OCI-M2 (cell line): ENCODE measurements at regions not wholly inside any gene's neighbourhood (a gene's known extent, or its start where the extent isn't known, plus 50 kb on each side); places are given as distances from the start of the nearest gene placed in this dataset.
"Not testable (repeated sequence)": the region's sequence is repeated elsewhere in the genome, so short reads cannot be mapped to it uniquely, and the experiment has no call there.

ENCODE experiments used
- DNase-seq: peaks from one replicate; lab custom pipeline; 2025; ENCODE audit not compliant: unreplicated experiment; lab: John Stamatoyannopoulos, UW

DNA sequence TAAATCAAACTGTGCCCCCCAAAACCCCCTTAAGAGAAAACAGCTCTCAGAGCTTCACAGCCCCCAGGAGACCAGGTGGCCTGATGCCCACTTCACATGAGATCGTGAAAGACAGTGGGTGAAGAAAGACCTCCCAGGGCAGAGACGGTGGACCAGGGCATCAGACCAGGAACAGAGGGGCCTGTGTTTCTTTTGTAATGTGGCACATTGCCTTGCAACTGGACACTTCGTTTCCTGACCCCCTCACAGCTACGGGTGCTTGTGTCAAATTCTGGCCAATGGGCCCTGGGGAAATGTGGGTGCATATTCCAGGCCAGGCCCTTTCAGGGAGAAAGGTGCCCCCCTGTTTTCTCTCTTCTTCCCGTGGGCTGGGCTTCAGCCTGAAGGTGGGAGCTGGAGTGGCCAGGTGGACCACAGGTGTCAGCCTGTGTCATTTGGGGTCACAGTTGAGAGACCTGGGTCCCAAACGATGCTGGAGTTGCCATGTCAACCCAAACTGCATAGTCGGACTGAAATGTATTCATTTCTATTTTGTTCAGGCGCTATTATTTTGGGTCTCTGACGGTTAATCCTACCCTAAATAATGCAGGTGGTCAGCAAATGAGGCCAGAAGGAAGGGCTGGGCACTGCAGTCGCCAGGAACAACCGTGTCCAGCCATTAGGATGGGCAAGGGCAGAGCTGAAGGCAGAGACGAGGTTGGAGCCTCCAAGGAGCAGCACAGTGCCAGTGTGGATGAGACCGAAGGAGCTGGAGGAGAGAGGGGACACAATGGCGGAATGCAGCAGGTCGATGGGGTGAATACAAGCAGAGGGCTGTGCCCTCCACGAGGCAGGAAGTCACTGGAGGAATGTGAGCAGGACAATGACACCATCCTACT lies 338.2 kb downstream of the EIPR1 start:
- no peak for DNase-seq

DNA sequence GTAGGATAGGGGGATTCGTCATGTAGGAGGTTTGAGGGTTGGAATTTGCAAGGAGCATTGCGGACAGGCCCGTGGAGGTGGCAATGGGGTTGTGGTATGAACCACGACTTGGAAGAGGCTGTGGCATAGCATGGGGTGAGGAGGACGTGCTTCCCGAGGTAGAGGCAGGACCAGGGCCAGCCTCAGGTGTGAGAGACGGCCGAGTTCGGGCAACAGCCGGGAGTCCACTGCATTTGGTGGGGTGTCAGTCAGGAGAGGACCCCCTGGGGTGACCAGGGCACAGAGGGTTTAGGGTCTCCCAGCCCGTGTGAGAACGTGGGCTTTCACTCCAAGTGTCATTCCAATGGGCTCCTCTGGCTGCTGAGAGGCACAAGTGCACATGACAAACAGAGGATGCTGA lies 339.0 kb downstream of the EIPR1 start:
- no peak for DNase-seq

DNA sequence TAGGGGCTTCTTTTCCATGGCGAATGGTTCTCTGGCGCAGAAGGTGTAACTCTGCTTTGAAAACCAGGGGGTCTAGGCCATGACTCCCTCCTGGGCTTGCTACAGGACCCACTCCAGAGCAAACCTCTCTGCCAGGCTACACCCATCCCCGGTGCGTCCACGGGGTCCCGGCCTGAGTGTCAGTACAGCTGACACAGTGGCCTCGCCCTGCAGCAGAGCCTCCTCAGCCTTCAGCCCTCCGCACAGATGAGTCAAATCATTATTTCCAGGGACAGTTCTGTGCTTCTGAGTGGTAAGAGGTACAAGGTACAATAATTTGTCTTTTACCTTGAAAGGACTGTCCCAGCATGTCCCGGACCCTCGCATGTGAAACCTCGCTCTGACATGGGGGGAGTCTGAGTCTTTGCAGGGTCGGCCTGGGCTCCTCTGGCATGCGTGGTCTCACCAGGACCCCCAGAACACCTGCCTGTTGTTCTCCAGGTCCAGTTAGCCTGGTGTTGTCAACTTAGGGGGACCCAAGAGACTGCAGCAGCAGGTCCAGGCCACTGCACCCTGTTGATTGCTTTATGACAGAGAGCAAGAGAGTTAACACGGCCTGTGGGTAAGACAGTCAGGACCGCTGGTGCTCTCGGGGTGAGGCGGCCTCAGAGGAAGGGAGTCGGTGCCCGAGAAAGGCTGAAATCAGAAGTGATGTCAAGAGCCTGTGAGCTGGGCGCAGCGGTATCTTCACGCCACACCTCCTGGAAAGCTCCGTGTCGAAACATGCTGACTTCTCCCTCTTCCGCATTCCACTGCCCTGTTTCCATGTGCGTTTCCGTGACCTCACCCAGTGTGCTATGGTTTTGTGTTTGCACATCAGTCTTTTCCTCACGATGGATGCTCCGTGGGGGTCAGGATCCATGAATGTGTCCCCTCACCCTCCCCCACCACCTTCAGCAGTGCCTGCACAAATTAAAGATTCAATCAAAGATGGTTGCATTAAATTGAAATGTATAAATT lies 340.1 kb downstream of the EIPR1 start:
- DNase-seq, result no peak

DNA sequence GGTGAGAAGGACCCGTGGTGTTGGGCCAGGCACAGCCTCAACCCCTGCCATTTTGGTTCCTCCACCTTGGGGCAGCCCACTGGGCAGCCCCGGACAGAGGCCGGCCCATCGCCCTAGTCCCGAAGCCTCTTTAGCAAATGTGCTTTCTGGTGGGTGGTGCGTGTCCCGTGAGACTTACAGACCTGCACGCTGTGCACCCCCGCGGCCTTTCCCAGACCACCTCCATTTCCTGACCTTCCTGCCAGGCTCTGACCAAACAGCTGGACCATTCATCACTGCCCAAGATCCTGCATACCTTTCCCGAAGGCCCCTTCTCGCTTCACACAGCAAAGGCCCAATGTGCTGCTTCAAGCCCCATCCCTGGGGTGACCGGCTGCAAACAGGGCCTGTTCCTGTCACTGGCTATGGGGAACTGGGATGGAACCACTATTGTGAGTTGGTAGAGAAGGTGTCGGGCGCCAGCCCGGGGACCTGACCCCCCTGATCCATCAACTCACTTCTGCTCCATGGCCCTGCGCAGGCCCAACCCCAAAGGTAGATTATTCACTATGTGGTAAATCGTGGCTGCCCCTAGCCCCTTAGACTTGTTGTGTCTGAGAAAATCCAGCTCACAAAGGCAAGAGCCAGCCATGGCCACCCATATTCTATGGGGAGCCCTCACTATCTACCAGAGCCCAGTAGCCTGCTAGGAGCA lies 341.0 kb downstream of the EIPR1 start:
- DNase-seq, result no peak

DNA sequence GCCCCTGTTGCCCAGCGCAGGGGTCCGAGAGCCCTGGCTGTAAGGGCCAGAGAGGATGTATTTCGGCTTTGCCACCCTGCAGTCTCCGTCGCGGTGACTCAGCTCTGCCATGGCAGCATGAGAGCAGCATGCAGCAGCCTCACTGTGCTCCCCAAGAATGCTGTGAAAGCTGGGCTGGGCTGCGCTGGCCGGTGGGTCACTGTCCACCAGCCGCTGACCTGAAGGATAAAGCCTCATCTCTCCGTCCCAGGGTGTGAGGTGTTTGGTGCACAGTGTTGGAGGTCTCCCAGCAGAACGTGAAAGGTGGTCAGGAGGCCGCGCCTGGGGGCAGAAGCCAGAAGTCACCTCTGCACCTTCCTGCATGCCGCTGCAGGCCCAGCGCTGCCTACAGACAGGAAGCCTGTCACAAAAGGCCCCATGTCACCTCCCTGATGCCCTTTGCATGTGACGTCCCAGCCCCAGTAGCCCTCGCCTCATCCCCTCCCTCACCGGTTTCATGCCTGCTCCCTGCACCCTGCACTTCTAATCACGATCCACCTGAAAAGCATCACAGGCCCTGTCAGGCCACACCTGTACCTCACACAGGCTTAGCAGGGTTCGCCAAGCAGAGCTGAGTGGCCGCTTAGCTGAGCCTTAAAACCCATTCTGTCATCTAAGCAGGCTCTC lies 342.1 kb downstream of the EIPR1 start:
- DNase-seq, result no peak

DNA sequence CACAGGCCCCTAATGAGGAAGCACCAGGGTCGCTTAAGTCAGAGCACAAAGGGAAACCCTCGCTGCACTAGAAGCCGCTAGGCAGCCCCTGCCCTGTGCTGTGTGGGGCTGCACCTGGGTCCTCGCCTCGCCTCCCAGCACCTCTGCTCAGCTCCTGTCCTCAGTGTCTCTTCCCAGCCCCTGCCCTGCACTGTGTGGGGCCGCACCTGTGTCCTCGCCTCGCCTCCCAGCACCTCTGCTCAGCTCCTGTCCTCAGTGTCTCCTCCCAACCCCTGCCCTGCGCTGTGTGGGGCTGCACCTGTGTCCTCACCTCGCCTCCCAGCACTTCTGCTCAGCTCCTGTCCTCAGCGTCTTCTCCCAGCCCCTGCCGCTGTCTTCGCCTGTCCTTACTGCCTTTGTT lies 342.8 kb downstream of the EIPR1 start:
- DNase-seq, result no peak

DNA sequence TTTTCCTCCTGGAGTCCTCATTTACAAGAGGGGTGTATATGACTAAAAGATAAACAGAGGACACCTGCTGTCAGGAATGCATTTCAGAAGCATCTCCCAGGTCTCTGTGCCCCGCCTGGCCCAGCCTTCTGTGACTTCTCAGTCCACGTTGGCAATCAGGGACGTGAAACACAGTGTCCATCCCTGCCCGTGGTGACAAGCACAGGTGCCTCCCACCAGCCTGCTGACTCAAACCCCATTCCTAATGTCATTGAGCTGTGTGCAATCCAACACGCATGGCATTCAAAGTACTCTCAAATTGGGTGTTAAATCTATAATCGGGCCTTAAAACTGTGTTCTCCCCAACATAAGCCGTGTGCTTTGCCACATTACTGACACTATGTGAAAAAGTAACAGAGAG lies 343.2 kb downstream of the EIPR1 start:
- no peak for DNase-seq

DNA sequence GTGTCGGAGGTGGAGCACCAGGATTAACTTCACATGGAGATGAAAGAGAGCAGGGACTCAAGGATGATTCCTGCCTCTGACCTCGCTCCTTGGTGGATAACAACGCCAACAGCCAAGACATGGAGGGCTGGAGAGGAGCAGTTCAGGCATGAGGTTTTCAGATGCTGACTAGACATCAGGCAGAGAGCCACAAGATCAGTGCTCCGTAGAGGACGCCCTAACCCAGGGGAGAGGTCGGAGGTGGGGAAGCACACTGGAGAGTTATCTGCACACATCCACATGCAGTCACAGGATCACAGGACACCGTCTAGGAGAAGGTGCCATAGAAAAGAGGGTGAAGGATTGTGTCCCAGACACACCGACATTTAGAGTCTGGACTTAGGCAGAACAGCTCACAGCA lies 344.3 kb downstream of the EIPR1 start:
- DNase-seq, result no peak

DNA sequence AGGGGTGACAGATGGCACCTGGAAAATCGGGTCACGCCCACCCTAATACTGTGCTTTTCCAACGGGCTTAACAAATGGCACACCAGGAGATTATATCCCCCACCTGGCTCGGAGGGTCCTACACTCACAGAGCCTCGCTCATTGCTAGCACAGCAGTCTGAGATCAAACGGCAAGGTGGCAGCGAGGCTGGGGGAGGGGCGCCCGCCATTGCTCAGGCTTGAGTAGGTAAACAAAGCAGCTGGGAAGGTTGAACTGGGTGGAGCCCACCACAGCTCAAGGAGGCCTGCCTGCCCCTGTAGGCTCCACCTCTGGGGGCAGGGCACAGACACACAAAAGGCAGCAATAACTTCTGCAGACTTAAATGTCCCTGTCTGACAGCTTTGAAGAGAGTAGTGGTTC lies 346.8 kb downstream of the EIPR1 start:
- DNase-seq, result not testable (repeated sequence)

DNA sequence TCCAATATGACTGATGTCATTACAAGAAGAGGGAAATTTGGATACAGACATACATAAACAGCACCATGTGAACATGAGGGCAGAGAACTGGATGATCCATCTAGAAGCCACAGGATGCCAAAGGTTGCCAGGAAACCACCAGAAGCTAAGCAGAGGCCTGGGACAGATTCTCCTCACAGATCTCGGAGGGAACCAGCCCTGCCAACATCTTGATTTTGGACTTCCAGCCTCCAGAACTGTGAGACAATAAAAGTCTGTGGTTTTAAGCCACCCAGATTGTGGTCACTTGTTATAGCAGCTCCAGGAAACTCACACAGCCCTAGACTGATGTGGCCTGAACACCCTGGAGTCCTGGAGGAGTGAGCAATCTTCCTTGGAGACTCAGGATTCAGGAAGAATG lies 351.6 kb downstream of the EIPR1 start:
- DNase-seq, result no peak

DNA sequence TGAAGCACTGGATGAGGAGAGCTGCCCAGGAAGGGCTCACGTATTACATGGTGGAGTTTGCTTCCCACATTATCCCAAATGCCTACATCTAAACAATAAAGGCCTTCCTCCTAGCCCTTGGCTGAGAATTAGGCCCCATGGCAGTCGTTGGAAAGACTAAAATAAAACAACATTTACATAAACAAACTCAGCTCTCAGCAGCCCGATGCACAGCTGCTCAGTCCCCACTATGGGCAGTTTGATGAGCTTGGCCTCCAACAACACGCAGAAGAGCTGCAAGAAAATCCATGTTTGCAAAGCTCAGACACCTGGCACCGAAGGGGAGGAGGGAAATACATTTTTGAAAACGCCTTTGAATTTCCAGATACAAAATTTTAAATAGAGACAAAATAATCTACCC lies 352.4 kb downstream of the EIPR1 start:
- no peak for DNase-seq

DNA sequence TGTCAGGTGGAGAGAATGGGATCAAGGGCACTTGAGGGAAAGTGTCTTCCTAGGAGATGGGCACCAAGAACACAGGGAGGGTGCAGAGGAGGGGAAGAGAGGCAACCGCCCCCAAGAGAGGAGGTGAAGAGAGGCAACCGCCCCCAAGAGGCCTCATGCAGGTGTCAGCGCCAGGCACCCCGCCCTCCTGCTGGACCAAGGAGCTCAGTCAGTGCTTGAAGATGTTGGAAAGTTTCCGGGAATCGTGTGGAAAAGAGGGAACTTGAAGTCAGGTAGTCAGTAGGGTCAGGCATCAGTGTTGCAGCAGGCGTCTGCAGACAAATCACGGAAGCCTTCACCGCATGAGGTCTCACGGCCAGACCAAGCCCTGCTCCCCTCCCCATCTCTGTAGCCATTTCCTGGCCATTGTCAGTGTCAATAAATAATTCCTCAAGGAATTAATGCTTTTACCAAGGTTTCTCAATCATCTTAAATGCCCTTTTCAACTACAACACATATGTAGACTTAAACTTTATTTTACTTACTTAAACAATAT lies 353.1 kb downstream of the EIPR1 start:
- DNase-seq, result no peak

DNA sequence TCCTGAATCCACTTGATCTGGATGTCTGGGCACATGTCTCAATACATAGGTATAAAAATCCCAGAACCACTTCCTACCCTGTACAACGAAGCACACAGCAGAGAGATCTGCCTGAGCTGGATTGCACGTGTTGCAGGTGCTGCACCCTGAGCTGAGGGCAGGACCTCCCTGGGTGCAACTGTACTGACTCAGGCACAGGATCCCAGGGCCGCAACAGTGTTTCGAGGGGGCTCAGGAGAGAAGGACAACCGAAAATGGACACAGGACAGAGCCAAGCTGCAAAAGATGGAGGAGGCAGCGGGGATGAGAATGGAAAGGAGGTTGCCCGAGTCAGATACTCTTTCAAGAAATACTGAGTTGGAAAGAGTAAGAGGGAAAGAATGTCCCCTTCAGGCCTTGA lies 354.1 kb downstream of the EIPR1 start:
- DNase-seq, result no peak

DNA sequence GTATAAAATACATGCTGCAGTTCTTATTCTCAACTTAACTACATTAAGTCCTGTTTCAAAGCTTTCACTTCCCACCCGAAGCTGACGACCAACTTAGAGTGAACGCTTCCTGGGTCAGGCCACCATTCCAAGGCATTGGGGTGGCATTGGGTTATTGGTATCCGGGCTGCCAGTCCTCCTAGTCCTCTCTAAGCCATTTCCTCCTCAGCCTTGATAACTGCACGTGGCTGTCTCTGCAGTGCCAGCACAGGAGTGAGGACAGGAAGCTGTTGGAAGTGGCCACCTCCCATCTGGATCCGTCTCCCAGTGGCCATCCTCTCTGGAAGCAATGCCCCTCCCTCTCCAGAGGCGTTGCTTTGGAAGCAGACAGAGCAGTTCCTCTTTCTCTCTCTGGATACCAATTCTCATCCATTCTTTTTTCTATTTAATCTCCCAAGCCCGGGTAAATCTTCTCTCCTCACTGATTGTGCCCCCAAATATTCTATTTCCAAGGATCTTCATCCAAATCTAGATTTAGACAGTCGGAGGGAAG lies 354.7 kb downstream of the EIPR1 start:
- no peak for DNase-seq

DNA sequence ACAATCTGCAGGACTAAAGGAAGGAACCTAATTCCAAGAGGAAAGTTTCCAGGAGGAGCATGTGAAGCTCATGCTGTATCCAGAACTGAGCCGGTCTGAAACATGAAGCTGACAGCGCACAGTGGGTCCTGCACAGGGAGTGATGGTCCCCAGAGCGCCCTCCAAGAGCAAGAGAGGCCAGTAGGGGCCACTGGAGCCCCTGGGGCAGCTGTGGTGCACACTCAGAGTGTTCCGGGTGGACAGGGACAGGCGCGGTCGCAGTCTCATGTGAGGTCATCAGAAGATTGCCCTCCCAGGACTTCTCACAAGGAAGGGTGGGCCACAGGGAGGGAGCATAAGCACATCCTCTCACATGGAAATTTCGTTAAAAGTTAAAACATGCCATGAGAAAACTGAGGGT lies 355.9 kb downstream of the EIPR1 start:
- DNase-seq, result no peak

DNA sequence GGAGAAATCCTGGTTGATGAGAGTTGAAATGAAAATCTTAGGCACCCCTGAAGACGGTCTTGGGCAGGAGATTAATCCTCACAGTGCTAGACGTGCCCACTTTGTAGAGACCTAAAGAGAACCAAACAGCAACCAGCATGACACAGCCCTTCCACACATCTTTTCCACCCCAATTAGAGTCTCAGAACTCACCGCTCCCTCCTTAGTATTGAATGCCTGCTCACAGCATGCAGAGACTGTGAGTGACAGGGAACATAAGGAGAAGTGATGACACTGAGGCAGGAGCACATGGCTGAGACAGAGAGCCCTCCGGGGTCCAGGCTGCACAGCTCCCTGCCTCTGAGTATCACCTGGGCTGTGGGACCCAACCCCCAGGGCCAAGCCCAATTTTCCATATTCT lies 367.6 kb downstream of the EIPR1 start:
- DNase-seq, result no peak

DNA sequence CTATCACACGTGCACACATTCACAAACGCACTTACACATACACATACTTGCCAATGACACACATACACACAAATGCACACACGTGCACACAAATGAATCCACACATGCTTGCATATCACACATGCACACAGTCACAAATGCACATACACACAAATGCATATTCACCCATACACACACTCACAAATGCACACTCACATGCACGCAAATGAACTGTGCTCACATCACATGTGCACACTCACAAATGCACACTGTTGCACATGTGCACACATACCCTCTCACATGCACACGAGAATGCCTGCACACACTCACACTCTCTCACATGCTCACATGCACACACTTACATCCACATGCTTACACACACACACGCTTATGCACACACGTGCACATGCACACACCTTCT lies 368.1 kb downstream of the EIPR1 start:
- no peak for DNase-seq

DNA sequence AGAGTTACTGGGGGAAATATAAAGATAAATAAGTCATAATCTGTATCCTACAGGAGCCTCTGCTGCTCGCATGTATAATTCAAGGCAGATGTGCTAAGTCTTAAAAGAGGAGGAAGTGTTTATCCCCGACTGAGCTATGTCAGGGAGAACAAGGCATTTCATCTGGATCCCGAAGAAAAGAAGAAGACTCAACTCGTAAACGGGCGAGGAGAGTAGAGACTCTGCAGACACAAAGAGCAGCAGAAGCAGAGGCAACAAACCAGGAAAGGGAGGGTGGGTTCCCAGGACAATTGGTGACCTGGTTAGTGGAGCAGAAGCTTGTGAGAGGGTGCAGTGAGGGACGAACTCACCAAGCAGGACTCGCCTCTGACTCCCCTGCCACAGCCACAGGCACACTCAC lies 368.6 kb downstream of the EIPR1 start:
- DNase-seq, result no peak

DNA sequence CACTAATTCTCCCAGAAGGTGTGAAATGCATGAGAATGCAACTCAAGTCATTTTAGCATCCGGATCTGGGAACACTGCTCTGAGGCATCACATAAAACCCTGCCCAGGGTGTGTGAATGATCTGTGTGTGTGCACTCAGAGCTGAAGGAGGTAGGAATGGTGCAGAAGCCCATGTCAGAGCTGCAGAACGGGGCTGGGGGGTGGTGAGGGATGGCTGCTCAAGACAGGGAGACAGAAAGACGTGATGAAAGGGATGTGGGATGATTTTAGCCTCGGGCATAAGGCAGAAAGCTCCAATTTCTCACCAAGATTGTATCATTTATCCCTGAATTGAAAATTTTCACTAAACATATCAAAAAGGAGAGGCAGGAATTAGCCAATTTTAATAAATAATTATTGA lies 369.1 kb downstream of the EIPR1 start:
- DNase-seq, result no peak

DNA sequence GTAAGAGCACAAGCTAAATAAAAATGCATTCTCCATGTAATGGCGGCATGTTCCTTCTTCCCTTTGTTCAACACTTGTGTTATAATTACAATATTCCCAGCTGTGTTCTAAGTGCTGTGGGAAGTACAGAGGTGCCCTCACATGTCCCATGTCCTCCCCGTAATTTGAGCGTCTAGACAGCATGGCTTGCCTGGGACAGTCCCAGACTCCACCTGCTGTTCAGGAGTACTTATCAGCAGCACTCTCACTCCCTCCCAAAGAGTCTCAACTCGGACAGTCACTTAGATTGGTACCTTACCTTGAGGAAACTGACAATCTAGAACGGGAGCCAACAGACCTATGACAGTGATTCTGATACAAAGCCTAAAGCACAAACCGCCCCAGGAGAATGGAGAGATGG lies 370.5 kb downstream of the EIPR1 start:
- DNase-seq, result no peak
